Endothelial cell of umbilical vein (primary cell): ENCODE measurements at regions not wholly inside any gene's neighbourhood (a gene's known extent, or its start where the extent isn't known, plus 50 kb on each side); places are given as distances from the start of the nearest gene placed in this dataset.

Source experiments
- BruUV-seq: library from RNA; stranded (reverse); fragments of 400-500 nt; replicated peaks from 2 replicates; lab custom pipeline; 2021; lab: Mats Ljungman, UMichigan
- CTCF ChIA-PET: fragments of 300-600, 350-600 bp; sonication (Branson Sonifier 250); formaldehyde crosslinking; loops from one replicate; lab custom pipeline; 2021; ENCODE audit warnings: antibody characterized with exemption, inconsistent platforms; lab: Charles Lee
- POLR2A ChIA-PET: fragments of 300-600, 350-600 bp; sonication (Branson Sonifier 250); formaldehyde crosslinking; loops from one replicate; lab custom pipeline; 2021; ENCODE audit warnings: antibody characterized with exemption, inconsistent platforms; lab: Charles Lee
- DNase-seq: peaks from one replicate; pipeline ENCODE4 v3.0.0-alpha.2; 2011; ENCODE audit warnings: low read depth, low spot score
- FAIRE-seq: peaks from 2 replicates; lab custom pipeline; 2011; peaks lifted over from hg19 to GRCh38; lab: Jason Lieb, UNC
- H2AFZ ChIP-seq: 2 replicates; pipeline ENCODE4 v1.6.0; 2012; ENCODE audit warnings: low read depth, low read length, control low read depth, inconsistent platforms
- H3K27ac ChIP-seq: 2 replicates; pipeline ENCODE4 v1.5.1; 2011; ENCODE audit warnings: low read depth, mild to moderate bottlenecking, control low read depth, low read length, moderate library complexity; ENCODE audit not compliant: insufficient read depth
- H3K27me3 ChIP-seq, 2 experiments: 2 replicates each; pipeline versions ENCODE4 v1.6.0 to v1.6.1; 2011; ENCODE audit warnings: low read length in 2 of 2, mixed read lengths in 1 of 2; ENCODE audit not compliant: control insufficient read depth in 2 of 2, insufficient read depth in 2 of 2
- H3K36me3 ChIP-seq, 2 experiments: 2 replicates in 1 of 2; 3 replicates in 1 of 2; pipeline ENCODE4 v1.5.1; 2011; ENCODE audit warnings: low read length in 2 of 2, mild to moderate bottlenecking in 1 of 2, moderate library complexity in 1 of 2; ENCODE audit not compliant: control insufficient read depth in 2 of 2, insufficient read depth in 2 of 2; ENCODE audit errors: extremely low read depth in 1 of 2
- H3K4me1 ChIP-seq: 3 replicates; pipeline ENCODE4 v1.5.1; 2011; ENCODE audit warnings: mild to moderate bottlenecking, low read length; ENCODE audit not compliant: control insufficient read depth, insufficient read depth; ENCODE audit errors: extremely low read depth
- H3K4me2 ChIP-seq: 2 replicates; pipeline ENCODE4 v1.6.1; 2011; ENCODE audit warnings: low read length, control low read depth, mixed read lengths; ENCODE audit not compliant: insufficient read depth
- H3K4me3 ChIP-seq, 3 experiments: fragments of 200-600 bp in 1 of 3; sonication (generic), shearing (Covaris generic) in 1 of 3; replicated peaks in 1 of 3; 2 replicates each; pipeline ENCODE4 v1.5.1; 2011 to 2016; ENCODE audit warnings: control low read depth in 3 of 3, low read length in 3 of 3, mild to moderate bottlenecking in 2 of 3, inconsistent platforms in 1 of 3, low read depth in 1 of 3, moderate library complexity in 1 of 3; ENCODE audit not compliant: insufficient read depth in 1 of 3
- H3K79me2 ChIP-seq: 2 replicates; pipeline ENCODE4 v1.6.0; 2012; ENCODE audit warnings: low read length, inconsistent platforms; ENCODE audit not compliant: control insufficient read depth, insufficient read depth
- H3K9ac ChIP-seq: replicated peaks from 2 replicates; pipeline ENCODE3; 2011; ENCODE audit warnings: low read length, control low read depth; ENCODE audit not compliant: insufficient read depth; ENCODE audit errors: extremely low read depth
- H3K9me1 ChIP-seq: replicated peaks from 3 replicates; pipeline ENCODE4 v1.6.0; 2011; ENCODE audit warnings: mild to moderate bottlenecking, low read length; ENCODE audit not compliant: control insufficient read depth, insufficient read depth; ENCODE audit errors: extremely low read depth
- H3K9me3 ChIP-seq: replicated peaks from 2 replicates; pipeline ENCODE4 v1.5.1; 2012; ENCODE audit warnings: low read length, inconsistent platforms; ENCODE audit not compliant: control insufficient read depth, insufficient read depth
- H4K20me1 ChIP-seq: replicated peaks from 2 replicates; pipeline ENCODE3; 2011; ENCODE audit warnings: mild to moderate bottlenecking, low read length; ENCODE audit not compliant: control insufficient read depth, insufficient read depth; ENCODE audit errors: extremely low read depth
- CTCF ChIP-seq, 2 donors: IDR thresholded peaks; 1 replicate in 1 of 2; 2 replicates in 1 of 2; pipeline ENCODE4 v1.5.1; 2011; ENCODE audit warnings: low read length in 2 of 2, mild to moderate bottlenecking in 2 of 2, moderate library complexity in 2 of 2, control low read depth in 1 of 2, inconsistent platforms in 1 of 2, low read depth in 1 of 2; ENCODE audit not compliant: insufficient read depth in 1 of 2; ENCODE audit errors: extremely low read depth in 1 of 2
- FOS ChIP-seq: IDR thresholded peaks from 2 replicates; pipeline ENCODE4 v1.6.1; 2011; ENCODE audit warnings: mild to moderate bottlenecking, low read length, moderate library complexity, borderline replicate concordance; ENCODE audit not compliant: insufficient read depth
- GATA2 ChIP-seq: IDR thresholded peaks from 2 replicates; pipeline ENCODE4 v1.7.0; 2011; ENCODE audit warnings: low read depth, mild to moderate bottlenecking, moderate library complexity, mixed read lengths, low read length; ENCODE audit not compliant: insufficient read length, insufficient read depth
- JUN ChIP-seq: IDR thresholded peaks from 2 replicates; pipeline ENCODE4 v1.6.1; 2011; ENCODE audit warnings: borderline replicate concordance, low read depth; ENCODE audit not compliant: insufficient read length, insufficient read depth
- MYC ChIP-seq: IDR thresholded peaks from one replicate; pipeline ENCODE4 v1.6.1; 2011; ENCODE audit warnings: mild to moderate bottlenecking, low read depth, low read length
- dilution Hi-C: fragments of 300-500 bp; cut with MboI; formaldehyde crosslinking; loops from one replicate; pipeline ENCODE4 v1.15.0; 2019; ENCODE audit warnings: low sequenced_read_pairs; ENCODE audit not compliant: extremely low pct_ligation_motif_present
- intact Hi-C: fragments of 100-400 bp; cut with micrococcal nuclease; formaldehyde crosslinking; loops from one replicate; pipeline ENCODE4 v1.10.0; 2022

GRCh38 chr1:198915327-198916231 lies 276.7 kb downstream of the PTPRC start:
- ChIA-PET POLR2A (interaction anchor here (0.9 to 1.1 kb wide), 2 partner anchors 8 to 21 kb away, joined by 3 read pairs; no protein-coding TSS in a partner anchor), CTCF (interaction anchor here (1.2 to 1.6 kb wide), 6 partner anchors 10 to 507 kb away, joined by 3 to 4 read pairs (median 4); no protein-coding TSS in a partner anchor)
- Histone ChIP-seq H3K27me3 (no peaks in the 10 kb centered on the region), H3K4me3 (no peak overlapping the region), H4K20me1 (peaks cover 18% of the 10 kb centered on the region), H3K27ac (no peak overlapping the region), H2AFZ (no peak overlapping the region), H3K4me1 (peaks cover 80% of the 10 kb centered on the region), H3K9me3 (no peaks in the 10 kb centered on the region), H3K79me2 (peaks cover 98% of the 10 kb centered on the region), H3K36me3 (peaks cover 0 to 9% of the 10 kb centered on the region in 2 experiments), H3K9me1 (no peaks in the 10 kb centered on the region), H3K4me2 (peak overlapping the region; percentile 61), H3K9ac (no peak overlapping the region)
- FAIRE-seq, result no peak
- TF ChIP-seq GATA2 (peak; percentile 40), FOS (peak; percentile 47), JUN (peak; percentile 44), CTCF (IDR thresholded peaks at IDR 0.05; ENCODE audit: extremely low read depth in 1 of 2, insufficient read depth in 1 of 2, low read depth in 1 of 2, low read length in 2 of 2) (no peak), MYC (no peak)
- intact Hi-C loops (no loop called here), dilution Hi-C loops (no loop called here)
- DNase-seq, result peak; percentile 51
- no TSS peak for BruUV-seq
